HFFc6 (cell line): ENCODE measurements at regions not wholly inside any gene's neighbourhood (a gene's known extent, or its start where the extent isn't known, plus 50 kb on each side); places are given as distances from the start of the nearest gene placed in this dataset.

Source experiments
- DNase-seq: peaks from one replicate; pipeline ENCODE4 v3.0.0-alpha.2; 2018
- H3K27ac Mint-ChIP-seq: 2 replicates; pipeline ENCODE4 v1.8.0; 2020; ENCODE audit warnings: mild to moderate bottlenecking, mixed read lengths
- H3K27me3 Mint-ChIP-seq: 2 replicates; pipeline ENCODE4 v1.8.0; 2021; ENCODE audit warnings: mild to moderate bottlenecking, moderate library complexity, mixed read lengths; ENCODE audit not compliant: insufficient read depth
- H3K36me3 Mint-ChIP-seq: 2 replicates; pipeline ENCODE4 v1.8.0; 2021; ENCODE audit warnings: low read depth, mixed read lengths
- H3K4me1 Mint-ChIP-seq: 2 replicates; pipeline ENCODE4 v1.8.0; 2020; ENCODE audit warnings: low read depth, mixed read lengths
- H3K4me3 Mint-ChIP-seq: 2 replicates; pipeline ENCODE4 v1.8.0; 2020; ENCODE audit warnings: mild to moderate bottlenecking, moderate library complexity, mixed read lengths
- H3K9me3 Mint-ChIP-seq: 2 replicates; pipeline ENCODE4 v1.8.0; 2020; ENCODE audit warnings: mild to moderate bottlenecking, mixed read lengths
- CTCF ChIP-seq: fragments of 200-600 bp; sonication (generic); IDR thresholded peaks from 2 replicates; pipeline ENCODE4 v1.5.0; 2021; ENCODE audit warnings: antibody characterized with exemption, mild to moderate bottlenecking

GRCh38 chr7:52940481-52940880 is 95.0 kb upstream of the POM121L12 start:
- H3K4me3 Mint-ChIP-seq, result peak overlapping the region; percentile 33; the same call in 1 of the 2 replicates
- peak overlapping the region; percentile 6; the same call in 1 of the 2 replicates for H3K27ac Mint-ChIP-seq
- peaks cover 21% of the 10 kb centered on the region for H3K9me3 Mint-ChIP-seq
- no peak for DNase-seq
- no peaks in the 10 kb centered on the region for H3K27me3 Mint-ChIP-seq
- no peaks in the 10 kb centered on the region for H3K36me3 Mint-ChIP-seq
- TF ChIP-seq CTCF, result no peak
- peaks cover 32% of the 10 kb centered on the region; the same call in 1 of the 2 replicates for H3K4me1 Mint-ChIP-seq

GRCh38 chr7:52938455-52939133 is 96.8 kb upstream of the POM121L12 start:
- Mint-ChIP-seq H3K4me1 (peaks cover 25% of the 10 kb centered on the region; the same call in 1 of the 2 replicates), H3K27me3 (no peaks in the 10 kb centered on the region), H3K27ac (no peak overlapping the region), H3K4me3 (no peak overlapping the region), H3K9me3 (peaks cover 30% of the 10 kb centered on the region), H3K36me3 (no peaks in the 10 kb centered on the region)
- no peak for DNase-seq
- no peak for TF ChIP-seq CTCF

GRCh38 chr7:52936750-52937149 is 98.7 kb upstream of the POM121L12 start:
- Mint-ChIP-seq H3K9me3 (peaks cover 39% of the 10 kb centered on the region), H3K4me3 (no peak overlapping the region), H3K27me3 (no peaks in the 10 kb centered on the region), H3K27ac (no peak overlapping the region), H3K36me3 (no peaks in the 10 kb centered on the region), H3K4me1 (peaks cover 22% of the 10 kb centered on the region; the same call in 1 of the 2 replicates)
- TF ChIP-seq CTCF, result no peak
- no peak for DNase-seq

GRCh38 chr7:52928591-52928990 is 106.8 kb upstream of the POM121L12 start:
- Mint-ChIP-seq H3K27ac (no peak overlapping the region), H3K9me3 (peaks cover 14% of the 10 kb centered on the region)

GRCh38 chr7:52925332-52925731 is 110.1 kb upstream of the POM121L12 start:
- Mint-ChIP-seq H3K4me3 (no peak overlapping the region), H3K9me3 (peaks cover 8% of the 10 kb centered on the region)

More at GRCh38 chr7:52928591-52928990, 106.8 kb upstream of the POM121L12 start:
- no peaks in the 10 kb centered on the region for H3K36me3 Mint-ChIP-seq
- TF ChIP-seq CTCF, result no peak
- no peaks in the 10 kb centered on the region; the same call in 1 of the 2 replicates for H3K27me3 Mint-ChIP-seq
- no peak overlapping the region for H3K4me3 Mint-ChIP-seq
- H3K4me1 Mint-ChIP-seq, result no peaks in the 10 kb centered on the region
- no peak for DNase-seq

More at GRCh38 chr7:52925332-52925731, 110.1 kb upstream of the POM121L12 start:
- no peak for TF ChIP-seq CTCF
- DNase-seq, result no peak
- Mint-ChIP-seq H3K36me3 (no peaks in the 10 kb centered on the region), H3K4me1 (no peaks in the 10 kb centered on the region), H3K27ac (no peak overlapping the region), H3K27me3 (no peaks in the 10 kb centered on the region; the same call in 1 of the 2 replicates)
